Stomach (tissue), 4 donors: ENCODE measurements at regions not wholly inside any gene's neighbourhood (a gene's known extent, or its start where the extent isn't known, plus 50 kb on each side); places are given as distances from the start of the nearest gene placed in this dataset.

Source experiments
- CTCF ChIP-seq, 7 experiments: fragments of 450-650 bp in 4 of 7; fragments of 200-600 bp in 3 of 7; sonication (generic) in 3 of 7; IDR thresholded peaks; one replicate each; pipeline ENCODE4 v1.5.1; 2016 to 2019; ENCODE audit warnings: antibody characterized with exemption in 7 of 7, control low read depth in 2 of 7, mild to moderate bottlenecking in 1 of 7
- EP300 ChIP-seq: sonication (generic); formaldehyde crosslinking; IDR thresholded peaks from one replicate; pipeline ENCODE4 v1.6.1; 2017; ENCODE audit warnings: antibody characterized with exemption
- POLR2AphosphoS5 ChIP-seq, 3 donors: sonication (generic); formaldehyde crosslinking; IDR thresholded peaks; one replicate each; pipeline ENCODE4 v1.6.1; 2016; ENCODE audit warnings: antibody characterized with exemption in 3 of 3

GRCh38 chr6:159642481-159642880, 50.6 kb downstream of the SOD2 start:
- TF ChIP-seq CTCF (IDR thresholded peaks at IDR 0.05): no peak
- TF ChIP-seq EP300: no peak
- TF ChIP-seq POLR2AphosphoS5 (IDR thresholded peaks at IDR 0.05): no peak
